SK-N-SH treated with all-trans-retinoic acid at 6 μM for 48 hours (cell line): ENCODE measurements at regions not wholly inside any gene's neighbourhood (a gene's known extent, or its start where the extent isn't known, plus 50 kb on each side); places are given as distances from the start of the nearest gene placed in this dataset.

Experiments
- CREB5 ChIP-seq: fragments of 250-450 bp; sonication (Bioruptor Pico); IDR thresholded peaks from 2 replicates; pipeline ENCODE4 v1.5.1; 2020; ENCODE audit warnings: low read depth, mild to moderate bottlenecking, moderate library complexity
- PATZ1 ChIP-seq: fragments of 250-450 bp; sonication (Bioruptor Pico); IDR thresholded peaks from 2 replicates; pipeline ENCODE4 v1.8.0; 2020; ENCODE audit warnings: mild to moderate bottlenecking, moderate library complexity, borderline replicate concordance
- RARB ChIP-seq: fragments of 250-450 bp; sonication (Bioruptor Pico); IDR thresholded peaks from 2 replicates; pipeline ENCODE4 v1.8.0; 2021; ENCODE audit warnings: mild to moderate bottlenecking, moderate library complexity
- TSHZ2 ChIP-seq: fragments of 250-450 bp; sonication (Bioruptor Pico); IDR thresholded peaks from 2 replicates; pipeline ENCODE4 v1.5.0; 2020; ENCODE audit warnings: mild to moderate bottlenecking, moderate library complexity

- TF ChIP-seq TSHZ2 (CRISPR knock-in tag) (no peak), RARB (CRISPR knock-in tag) (no peak), PATZ1 (no peak), CREB5 (CRISPR knock-in tag) (no peak)
These were observed 209.8 kb upstream of the POM121L12 start for GRCh38 chr7:52825611-52826010.
